ENCODE measurements at regions not wholly inside any gene's neighbourhood (a gene's known extent, or its start where the extent isn't known, plus 50 kb on each side); places are given as distances from the start of the nearest gene placed in this dataset.

DNA sequence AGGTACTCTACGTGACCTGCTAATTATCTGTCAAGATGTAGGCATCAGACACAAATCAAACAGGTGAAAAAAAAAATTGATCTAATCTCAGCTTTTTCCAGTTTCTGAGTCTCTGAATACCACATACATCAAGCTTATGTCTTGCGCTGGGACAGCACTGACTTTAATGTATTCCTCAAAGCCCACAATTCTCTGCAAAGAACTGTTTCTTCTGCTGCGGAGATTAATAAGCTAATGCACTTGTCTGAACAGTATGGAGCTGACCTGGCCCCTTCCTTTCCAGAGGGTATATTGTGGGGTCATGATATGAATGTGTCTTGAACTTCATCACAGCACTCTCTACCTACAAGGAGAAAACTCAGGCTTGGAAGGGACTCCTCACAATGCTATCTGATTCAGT is 87.8 kb downstream of the FOXB1 start:
- TF ChIP-seq, protein P1, sequence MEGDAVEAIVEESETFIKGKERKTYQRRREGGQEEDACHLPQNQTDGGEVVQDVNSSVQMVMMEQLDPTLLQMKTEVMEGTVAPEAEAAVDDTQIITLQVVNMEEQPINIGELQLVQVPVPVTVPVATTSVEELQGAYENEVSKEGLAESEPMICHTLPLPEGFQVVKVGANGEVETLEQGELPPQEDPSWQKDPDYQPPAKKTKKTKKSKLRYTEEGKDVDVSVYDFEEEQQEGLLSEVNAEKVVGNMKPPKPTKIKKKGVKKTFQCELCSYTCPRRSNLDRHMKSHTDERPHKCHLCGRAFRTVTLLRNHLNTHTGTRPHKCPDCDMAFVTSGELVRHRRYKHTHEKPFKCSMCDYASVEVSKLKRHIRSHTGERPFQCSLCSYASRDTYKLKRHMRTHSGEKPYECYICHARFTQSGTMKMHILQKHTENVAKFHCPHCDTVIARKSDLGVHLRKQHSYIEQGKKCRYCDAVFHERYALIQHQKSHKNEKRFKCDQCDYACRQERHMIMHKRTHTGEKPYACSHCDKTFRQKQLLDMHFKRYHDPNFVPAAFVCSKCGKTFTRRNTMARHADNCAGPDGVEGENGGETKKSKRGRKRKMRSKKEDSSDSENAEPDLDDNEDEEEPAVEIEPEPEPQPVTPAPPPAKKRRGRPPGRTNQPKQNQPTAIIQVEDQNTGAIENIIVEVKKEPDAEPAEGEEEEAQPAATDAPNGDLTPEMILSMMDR (IDR thresholded peaks at IDR 0.05; ENCODE audit: insufficient read depth, low read depth, low read length), result no peak
- no peak for DNase-seq (ENCODE audit: low read depth)
- H3K4me3 ChIP-seq (ENCODE audit: low read depth, low read length), result no peak overlapping the region

DNA sequence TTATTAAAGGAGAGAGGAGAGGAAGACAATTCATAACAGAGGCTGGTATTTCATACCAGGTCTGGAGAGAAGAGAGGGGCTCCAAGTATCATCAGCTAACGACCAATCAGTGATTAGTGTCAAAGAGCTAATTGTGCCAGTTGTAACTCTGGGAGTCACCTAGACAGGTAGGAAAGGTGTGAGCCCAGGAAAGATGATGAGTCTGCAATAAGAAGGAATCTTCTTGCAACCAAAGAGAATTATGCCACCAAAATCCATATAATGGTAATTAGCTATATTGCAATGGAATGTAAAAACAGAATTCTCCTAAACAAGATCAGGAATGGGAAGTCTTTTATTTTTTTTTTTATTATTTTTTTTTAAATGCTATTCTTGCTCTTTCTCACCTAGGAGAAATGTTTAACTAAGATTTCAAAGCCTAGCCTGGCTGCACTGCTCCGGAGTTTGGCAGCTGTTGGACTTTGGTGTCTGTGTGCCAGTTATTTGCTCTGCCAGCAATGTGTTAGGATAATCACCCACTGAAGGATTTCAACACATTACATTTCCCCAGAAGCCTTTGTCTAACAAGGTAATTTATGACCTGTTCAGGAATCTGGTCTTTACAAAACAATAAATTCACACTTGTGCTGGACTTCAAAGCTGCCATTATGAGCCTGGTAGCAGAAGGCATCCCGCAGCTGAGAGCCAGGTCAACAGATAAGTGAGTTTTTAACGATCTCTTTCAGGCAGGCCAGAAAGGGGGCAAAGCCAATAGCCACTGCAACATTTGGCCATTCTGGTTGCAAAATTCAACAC is 89.4 kb downstream of the FOXB1 start:
- DNase-seq (ENCODE audit: low read depth), result no peak
- TF ChIP-seq, protein P1 (IDR thresholded peaks at IDR 0.05; ENCODE audit: insufficient read depth, low read depth, low read length), result no peak
- no peak overlapping the region for H3K4me3 ChIP-seq (ENCODE audit: low read depth, low read length)

DNA sequence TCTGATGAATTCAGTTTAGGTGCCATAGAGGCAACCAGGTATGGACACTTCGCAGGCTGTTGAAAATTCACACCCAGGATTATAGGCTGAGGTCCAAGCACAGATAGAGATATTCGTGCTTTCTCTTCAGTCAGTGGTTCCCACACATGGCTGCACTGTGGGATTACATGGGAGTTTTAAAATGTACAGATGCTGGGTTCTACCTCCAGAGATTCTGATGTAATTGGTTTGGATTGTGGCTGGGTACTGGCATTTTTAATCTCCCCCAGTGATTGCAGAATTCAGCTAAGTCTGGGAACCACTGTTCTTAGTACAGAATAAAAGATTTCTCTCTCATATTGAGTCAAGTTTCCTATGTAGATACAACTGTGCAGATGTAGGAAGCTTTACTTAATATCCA is 91.6 kb downstream of the FOXB1 start:
- DNase-seq (ENCODE audit: low read depth), result no peak
- TF ChIP-seq, protein P1 (IDR thresholded peaks at IDR 0.05; ENCODE audit: insufficient read depth, low read depth, low read length), result no peak
- no peak overlapping the region for H3K4me3 ChIP-seq (ENCODE audit: low read depth, low read length)

DNA sequence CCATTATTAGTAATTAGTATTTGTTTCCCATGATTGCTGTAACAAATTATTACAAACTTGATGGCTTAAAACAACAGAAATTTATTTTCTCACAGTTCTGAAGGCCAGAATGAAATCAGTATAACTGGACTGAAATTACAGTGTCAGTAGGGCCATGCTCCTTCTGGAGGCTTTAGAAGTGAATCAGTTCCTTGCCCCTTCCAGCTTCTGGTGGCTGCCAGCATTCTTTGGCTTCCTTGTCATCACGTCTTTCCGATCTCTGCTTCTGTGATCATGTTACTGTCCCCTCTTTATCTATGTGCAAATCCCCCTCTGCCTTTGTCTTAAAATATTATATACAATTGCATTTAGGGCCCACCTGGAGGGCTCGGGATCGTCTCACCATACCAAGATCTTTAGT is 92.0 kb downstream of the FOXB1 start:
- TF ChIP-seq, protein P1 (IDR thresholded peaks at IDR 0.05; ENCODE audit: insufficient read depth, low read depth, low read length), result no peak
- no peak overlapping the region for H3K4me3 ChIP-seq (ENCODE audit: low read depth, low read length)
- no peak for DNase-seq (ENCODE audit: low read depth)

DNA sequence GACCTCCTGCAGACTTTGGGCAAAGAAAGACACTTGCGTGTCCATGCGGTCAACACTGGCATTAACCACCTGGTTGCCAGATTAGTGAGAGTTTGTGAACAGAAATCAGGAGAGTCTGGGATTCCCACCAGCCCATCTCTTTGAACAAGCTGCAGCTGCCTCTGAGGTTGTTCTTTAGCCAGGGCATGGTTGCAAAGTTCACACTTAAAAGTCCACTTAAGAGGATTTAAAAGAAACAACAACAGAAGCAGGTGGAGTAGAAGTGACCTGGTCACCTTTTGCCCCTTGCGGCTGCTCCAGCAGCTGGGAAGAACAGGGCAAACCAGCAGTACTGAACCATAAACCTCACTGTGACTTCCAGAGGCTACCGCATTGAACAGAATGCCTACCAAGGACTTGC is 97.3 kb downstream of the FOXB1 start:
- no peak overlapping the region for H3K4me3 ChIP-seq (ENCODE audit: low read depth, low read length)
- DNase-seq (ENCODE audit: low read depth), result no peak
- TF ChIP-seq, protein P1 (IDR thresholded peaks at IDR 0.05; ENCODE audit: insufficient read depth, low read depth, low read length), result no peak

DNA sequence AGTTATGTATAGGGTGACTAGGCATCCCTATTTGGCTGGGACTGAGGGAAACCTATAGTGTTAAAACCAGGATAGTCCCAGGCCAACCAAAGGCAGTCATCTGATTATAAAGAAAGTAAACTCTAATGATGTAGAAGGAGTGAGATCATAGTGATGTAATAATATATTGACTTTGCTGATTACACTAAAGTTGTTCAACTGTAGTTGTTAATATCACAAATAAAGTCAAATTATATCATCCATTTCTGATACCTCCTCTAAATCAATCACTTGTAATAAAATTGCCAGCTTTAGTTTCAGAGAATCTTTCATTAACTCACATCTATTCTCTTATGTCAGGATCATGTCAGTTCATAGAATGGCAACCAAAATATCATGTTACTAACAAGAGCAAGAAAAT is 98.6 kb downstream of the FOXB1 start:
- TF ChIP-seq, protein P1 (IDR thresholded peaks at IDR 0.05; ENCODE audit: insufficient read depth, low read depth, low read length), result no peak
- DNase-seq (ENCODE audit: low read depth), result no peak
- no peak overlapping the region for H3K4me3 ChIP-seq (ENCODE audit: low read depth, low read length)

DNA sequence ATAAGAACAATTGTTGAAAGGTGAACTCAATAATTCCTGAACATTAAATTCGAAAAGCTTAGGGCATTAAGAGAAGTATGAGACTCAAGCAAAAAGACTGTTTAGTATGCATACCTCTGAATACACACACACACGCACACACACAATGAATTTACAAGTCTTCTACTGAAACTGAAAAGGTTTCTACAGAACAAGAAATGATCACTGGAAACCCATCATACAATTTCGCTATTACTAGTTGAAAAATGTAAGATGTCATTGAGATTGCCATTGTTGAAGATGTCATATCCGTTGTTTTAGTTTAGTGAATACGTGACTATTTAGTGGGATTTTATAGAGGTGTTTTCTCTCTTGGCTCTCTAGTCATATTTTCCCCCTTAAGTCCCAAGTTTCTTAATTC is 106.8 kb downstream of the FOXB1 start:
- TF ChIP-seq, protein P1 (IDR thresholded peaks at IDR 0.05; ENCODE audit: insufficient read depth, low read depth, low read length), result no peak
- H3K4me3 ChIP-seq (ENCODE audit: low read depth, low read length), result no peak overlapping the region
- DNase-seq (ENCODE audit: low read depth), result no peak

Data from fibroblast of villous mesenchyme (primary cell).